ENCODE measurements at regions not wholly inside any gene's neighbourhood (a gene's known extent, or its start where the extent isn't known, plus 50 kb on each side); places are given as distances from the start of the nearest gene placed in this dataset.
"Not testable (repeated sequence)": the region's sequence is repeated elsewhere in the genome, so short reads cannot be mapped to it uniquely, and the experiment has no call there.

- TF ChIP-seq CTCF (IDR thresholded peaks at IDR 0.05; ENCODE audit: borderline replicate concordance, insufficient read depth, low read depth, low read length) = no peak
- no peak overlapping the region for H3K4me3 ChIP-seq (ENCODE audit: low read depth, low read length)
Observed at GRCh38 chr18:28736951-28737350, 560.0 kb upstream of the CDH2 start.

GRCh38 chr18:28736223-28736622 lies 559.3 kb upstream of the CDH2 start:
- no peak for TF ChIP-seq CTCF (IDR thresholded peaks at IDR 0.05; ENCODE audit: borderline replicate concordance, insufficient read depth, low read depth, low read length)

GRCh38 chr18:28735731-28736130 lies 558.8 kb upstream of the CDH2 start:
- H3K4me3 ChIP-seq (ENCODE audit: low read depth, low read length) = no peak overlapping the region
- no peak for TF ChIP-seq CTCF (IDR thresholded peaks at IDR 0.05; ENCODE audit: borderline replicate concordance, insufficient read depth, low read depth, low read length)

More at GRCh38 chr18:28736223-28736622, 559.3 kb upstream of the CDH2 start:
- H3K4me3 ChIP-seq (ENCODE audit: low read depth, low read length) = no peak overlapping the region

- TF ChIP-seq CTCF (IDR thresholded peaks at IDR 0.05; ENCODE audit: borderline replicate concordance, insufficient read depth, low read depth, low read length) = no peak
- no peak overlapping the region for H3K4me3 ChIP-seq (ENCODE audit: low read depth, low read length)
Observed at GRCh38 chr18:28729321-28729720, 552.4 kb upstream of the CDH2 start.

GRCh38 chr18:28728891-28729290 lies 552.0 kb upstream of the CDH2 start:
- no peak overlapping the region for H3K4me3 ChIP-seq (ENCODE audit: low read depth, low read length)
- TF ChIP-seq CTCF (IDR thresholded peaks at IDR 0.05; ENCODE audit: borderline replicate concordance, insufficient read depth, low read depth, low read length) = no peak

- not testable (repeated sequence) for H3K4me3 ChIP-seq (ENCODE audit: low read depth, low read length)
Observed at GRCh38 chr18:28727189-28727588, 550.3 kb upstream of the CDH2 start.

- TF ChIP-seq CTCF (IDR thresholded peaks at IDR 0.05; ENCODE audit: borderline replicate concordance, insufficient read depth, low read depth, low read length) = no peak
- H3K4me3 ChIP-seq (ENCODE audit: low read depth, low read length) = no peak overlapping the region
Observed at GRCh38 chr18:28725876-28726275, 548.9 kb upstream of the CDH2 start.

- TF ChIP-seq CTCF (IDR thresholded peaks at IDR 0.05; ENCODE audit: borderline replicate concordance, insufficient read depth, low read depth, low read length) = no peak
- no peak overlapping the region for H3K4me3 ChIP-seq (ENCODE audit: low read depth, low read length)
Observed at GRCh38 chr18:28723506-28723905, 546.6 kb upstream of the CDH2 start.

Measured in GM12875 (cell line).